HT1080 (cell line): ENCODE measurements at regions not wholly inside any gene's neighbourhood (a gene's known extent, or its start where the extent isn't known, plus 50 kb on each side); places are given as distances from the start of the nearest gene placed in this dataset.

ENCODE experiments used
- DNase-seq: peaks from one replicate; pipeline ENCODE4 v3.0.0-alpha.2; 2015; ENCODE audit warnings: low read depth

- no peak for DNase-seq
Measured at GRCh38 chr4:8756816-8757215, 114.8 kb downstream of the HMX1 start.

- no peak for DNase-seq
Measured at GRCh38 chr4:8754634-8755589, 116.7 kb downstream of the HMX1 start.

- no peak for DNase-seq
Measured at GRCh38 chr4:8748236-8748575, 123.4 kb downstream of the HMX1 start.

DNA sequence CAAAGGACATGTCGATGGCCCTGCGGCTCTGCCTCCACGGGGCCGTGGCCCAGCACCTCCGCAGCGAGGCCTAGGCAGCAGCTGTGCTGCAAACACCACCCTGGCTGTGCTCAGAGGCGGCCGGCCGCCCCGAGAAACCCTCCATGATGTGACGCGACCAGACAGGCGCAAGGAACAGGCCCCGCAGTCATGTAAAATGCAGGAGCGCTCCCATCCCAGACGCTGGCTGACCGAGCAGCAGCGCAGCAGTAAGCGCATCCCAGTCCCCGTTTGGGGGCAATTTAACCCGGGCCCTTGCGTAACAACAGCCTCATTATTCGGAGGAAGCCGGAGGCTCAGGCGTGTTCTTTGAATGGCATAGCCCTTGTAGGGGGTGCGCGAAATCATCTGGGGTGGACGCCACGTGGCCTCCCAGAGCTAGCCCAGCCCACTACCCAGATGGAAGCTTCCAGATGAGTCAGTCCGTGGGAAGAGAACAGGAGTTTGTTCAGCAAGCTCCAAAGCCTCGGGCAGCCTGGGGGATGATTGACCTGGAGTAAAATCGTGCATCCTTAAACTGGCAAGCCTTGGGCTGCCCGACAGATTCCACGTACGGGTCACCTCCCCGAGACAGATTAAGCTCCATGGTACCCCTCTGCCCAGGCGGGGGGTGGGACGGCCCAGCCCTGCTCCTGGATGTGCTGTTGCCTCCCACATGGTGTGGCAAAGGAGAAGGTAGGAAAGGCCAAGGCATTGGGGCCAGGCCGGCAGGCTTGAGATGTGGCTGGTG, 124.0 kb downstream of the HMX1 start:
- DNase-seq = no peak

DNA sequence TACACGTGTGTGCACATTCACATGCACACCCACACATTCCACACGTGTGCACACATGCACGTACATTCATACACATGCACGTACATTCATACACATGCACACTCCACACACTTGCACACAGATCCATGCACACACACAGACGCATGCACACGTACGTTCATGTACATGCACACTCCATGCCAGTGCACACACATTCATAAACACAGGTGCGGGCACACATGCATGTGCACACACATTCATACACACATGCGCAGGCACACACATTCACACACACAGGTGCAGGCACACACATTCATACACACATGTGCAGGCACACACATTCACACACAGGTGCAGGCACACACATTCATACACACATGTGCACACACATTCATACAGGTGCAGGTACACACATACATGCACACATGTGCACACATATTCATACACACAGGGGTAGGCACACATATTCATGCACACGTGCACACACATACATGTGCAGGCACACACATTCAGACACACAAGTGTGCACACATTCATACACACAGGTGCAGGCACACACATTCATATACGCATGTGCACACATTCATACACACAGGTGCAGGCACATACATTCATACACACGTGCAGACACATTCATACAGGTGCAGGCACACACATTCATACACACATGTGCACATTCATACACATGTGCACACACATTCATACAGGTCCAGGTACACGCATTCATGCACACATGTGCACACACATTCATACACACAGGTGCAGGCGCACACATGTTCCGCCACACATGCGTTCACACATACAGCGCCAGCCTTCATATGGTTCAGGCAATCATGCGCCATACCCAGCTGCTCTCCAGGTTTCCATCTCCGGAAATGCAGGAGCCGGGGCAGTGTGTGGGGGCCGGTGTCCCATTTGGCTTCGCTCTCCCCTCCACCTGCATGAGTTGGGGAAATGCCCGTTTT, 124.8 kb downstream of the HMX1 start:
- no peak for DNase-seq

DNA sequence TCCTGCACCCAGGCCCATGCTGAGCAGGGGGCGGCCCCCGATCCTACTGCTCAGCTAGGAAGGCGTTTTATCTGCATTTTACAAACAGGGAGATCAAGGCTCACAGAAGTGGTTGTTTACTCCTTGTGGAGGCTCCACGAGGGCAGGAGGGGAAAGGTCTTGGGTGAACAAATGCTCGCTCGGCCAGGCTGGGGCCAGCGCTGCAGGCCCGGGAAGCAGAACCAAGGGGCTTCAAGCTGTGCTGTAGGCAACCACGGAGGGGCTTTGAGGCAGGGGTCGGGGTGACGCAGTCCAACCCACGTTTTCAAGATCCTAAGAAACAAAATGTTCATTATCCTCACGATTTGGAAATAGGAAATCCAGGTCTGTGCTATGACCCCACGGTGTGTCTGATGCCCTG, 125.8 kb downstream of the HMX1 start:
- DNase-seq = no peak

GRCh38 chr4:8745005-8745790, 126.4 kb downstream of the HMX1 start:
- DNase-seq = no peak

DNA sequence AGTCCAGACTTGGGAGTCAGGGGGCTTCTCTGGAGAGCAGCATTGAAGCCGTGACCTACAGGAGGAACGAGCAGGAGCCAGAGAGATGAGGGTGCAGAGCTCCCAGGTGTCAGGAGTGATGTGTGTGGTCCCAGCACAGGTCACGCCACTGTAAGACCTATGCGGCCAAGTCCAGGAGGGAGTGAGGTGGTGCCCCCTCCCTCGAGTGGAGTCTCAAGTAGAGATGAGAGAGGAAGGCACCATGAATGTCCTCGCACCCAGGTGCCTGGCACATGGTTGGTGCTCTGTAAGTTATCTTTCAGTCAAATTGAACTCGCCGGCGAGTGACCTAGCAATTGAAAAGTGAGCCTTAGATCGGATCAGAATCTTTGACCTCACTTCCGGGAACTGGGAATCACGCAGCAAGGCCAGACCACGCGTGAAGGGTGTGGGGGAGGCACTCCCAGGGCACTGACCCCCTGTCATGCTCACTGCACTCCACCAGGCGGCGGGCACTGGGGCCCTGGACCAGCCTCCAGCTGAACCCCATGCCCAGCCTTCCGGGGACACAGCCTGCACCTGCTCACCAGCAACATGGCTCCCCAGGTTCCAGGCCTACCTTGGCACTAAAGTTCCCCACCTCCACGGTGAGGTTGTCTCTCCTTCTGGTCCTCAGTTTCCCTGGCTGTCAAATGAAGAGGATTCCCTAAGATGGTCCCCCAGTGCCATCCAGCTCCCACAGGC, 127.4 kb downstream of the HMX1 start:
- no peak for DNase-seq

DNA sequence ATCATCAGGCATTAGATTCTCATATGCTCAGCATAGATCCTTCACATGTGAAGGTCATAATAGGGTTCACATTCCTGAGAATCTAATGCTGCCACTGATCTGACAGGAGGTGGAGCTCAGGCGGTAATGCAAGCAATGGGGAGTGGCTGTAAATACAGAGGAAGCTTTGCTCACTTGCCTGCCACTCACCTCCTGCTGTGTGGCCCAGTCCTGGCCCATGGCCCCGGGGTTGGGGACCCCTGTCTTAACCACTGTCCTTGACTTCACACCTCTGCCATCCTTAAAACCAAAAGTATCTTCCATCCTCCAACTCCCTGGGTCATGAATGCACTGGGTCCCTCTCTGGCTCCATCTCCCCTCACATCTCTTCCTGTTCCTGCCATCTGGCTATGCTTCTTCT, 129.1 kb downstream of the HMX1 start:
- DNase-seq = no peak

GRCh38 chr4:8741513-8742226, 130.0 kb downstream of the HMX1 start:
- no peak for DNase-seq

DNA sequence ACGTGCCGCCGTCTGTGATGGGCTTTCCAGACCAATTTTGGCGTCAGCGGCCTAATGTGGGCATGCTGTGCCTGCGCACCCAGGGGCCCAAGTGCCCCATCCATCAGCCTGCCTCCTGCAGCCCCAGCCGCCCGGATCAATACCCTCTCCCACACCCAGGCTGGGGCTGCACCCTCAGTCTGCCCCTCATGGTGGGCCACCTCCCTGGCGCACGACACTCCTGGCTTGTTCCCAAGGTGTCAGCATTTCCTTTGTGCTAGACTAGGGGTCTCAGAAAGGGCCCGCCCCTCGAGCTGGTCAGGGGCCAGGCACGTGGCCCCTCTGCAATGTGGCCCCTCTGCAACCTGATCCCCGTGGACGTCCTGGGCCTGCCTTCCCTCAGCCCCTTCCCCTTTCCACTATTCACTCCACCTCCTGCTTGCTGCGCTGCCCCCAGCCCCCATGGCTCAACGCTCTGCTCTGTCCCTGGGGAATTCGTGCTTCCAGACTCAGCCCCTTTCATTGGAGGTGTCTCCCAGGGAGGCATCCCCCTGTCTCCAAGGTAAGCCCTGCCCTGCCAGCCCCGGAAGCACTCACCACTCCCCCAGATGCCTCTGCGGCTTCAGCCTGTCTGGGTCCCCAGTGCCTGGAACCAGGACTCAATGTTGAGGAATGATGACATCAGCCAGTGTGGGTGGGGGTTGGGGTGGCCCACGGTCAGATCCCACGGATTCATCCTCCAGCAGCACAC, 130.8 kb downstream of the HMX1 start:
- DNase-seq = no peak

- DNase-seq = peak; percentile 6
Measured at GRCh38 chr4:8739820-8740665, 131.6 kb downstream of the HMX1 start.

- no peak for DNase-seq
Measured at GRCh38 chr4:8739317-8739716, 132.3 kb downstream of the HMX1 start.

DNA sequence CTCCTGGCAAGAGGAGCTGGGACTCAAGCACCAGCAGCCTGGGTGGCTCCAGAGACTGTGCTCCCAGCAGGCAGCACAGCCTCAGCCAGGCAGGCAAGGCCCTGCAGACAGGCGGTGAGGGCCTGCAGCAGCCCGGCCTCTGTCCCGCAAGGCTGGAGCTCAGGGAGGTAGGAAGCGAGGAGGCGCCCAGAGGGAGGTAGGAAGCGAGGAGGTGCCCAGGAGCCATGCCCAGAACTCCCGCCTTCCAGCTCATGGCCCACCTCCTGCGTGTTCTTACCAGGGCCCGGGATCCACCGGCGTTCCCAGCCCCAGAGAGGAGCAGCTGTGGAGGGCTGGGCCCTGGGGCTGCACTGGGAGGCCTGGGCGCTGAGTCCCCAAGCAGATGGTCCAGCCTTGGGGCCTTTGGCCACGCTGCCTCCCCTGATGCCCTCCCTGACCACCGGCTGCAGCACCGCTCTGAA, 133.1 kb downstream of the HMX1 start:
- no peak for DNase-seq

DNA sequence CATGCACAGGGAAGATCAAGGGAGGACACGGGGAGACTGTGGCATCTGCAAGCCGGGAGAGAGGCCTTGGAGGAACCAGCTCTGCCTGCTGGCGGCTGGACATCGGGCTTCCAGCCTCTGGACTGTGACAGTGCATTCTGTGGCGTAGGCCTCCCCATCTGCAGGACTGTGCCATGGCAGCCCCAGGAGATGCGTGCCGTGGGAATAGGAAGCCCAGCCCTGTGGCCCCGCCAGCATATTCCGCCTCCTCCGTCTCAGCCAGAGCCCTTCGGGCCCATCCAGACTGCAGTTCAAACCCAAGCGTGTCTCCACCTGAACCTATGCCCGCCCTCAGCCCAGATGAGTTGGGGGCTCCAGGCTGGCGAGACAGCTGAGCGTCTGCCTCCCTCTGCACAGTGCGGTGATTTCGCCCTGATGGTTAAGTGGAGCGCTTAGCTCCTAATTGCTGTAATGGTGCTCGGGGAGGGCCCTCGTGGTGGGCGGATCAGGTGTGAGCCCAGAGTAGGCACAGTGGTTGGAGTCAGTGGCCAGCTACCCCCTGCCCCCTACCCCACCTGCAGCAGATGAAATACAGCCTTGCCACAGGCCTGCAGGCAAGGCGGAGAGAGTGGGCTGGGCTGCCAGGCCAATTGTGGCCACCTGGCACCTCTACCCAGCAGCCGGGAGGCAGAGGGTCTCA, 133.9 kb downstream of the HMX1 start:
- no peak for DNase-seq

GRCh38 chr4:8737075-8737474, 134.6 kb downstream of the HMX1 start:
- DNase-seq = no peak
